Spleen (tissue), 11 donors: ENCODE measurements at regions not wholly inside any gene's neighbourhood (a gene's known extent, or its start where the extent isn't known, plus 50 kb on each side); places are given as distances from the start of the nearest gene placed in this dataset.

Experiments
- DNase-seq: peaks from one replicate; pipeline ENCODE4 v3.0.0-alpha.2; 2020
- H3K27ac ChIP-seq, 8 donors: fragments of 200-600 bp; sonication (generic) in 7 of 8; 1 replicate in 4 of 8; 2 replicates in 4 of 8; pipeline versions ENCODE4 v1.5.0 to v1.8.0; 2016 to 2021; ENCODE audit warnings: inconsistent platforms in 4 of 8, mild to moderate bottlenecking in 4 of 8, moderate library complexity in 1 of 8
- H3K27me3 ChIP-seq, 7 donors: fragments of 200-600 bp; sonication (generic) in 6 of 7; replicated peaks in 1 of 7; 1 replicate in 4 of 7; 2 replicates in 3 of 7; pipeline versions ENCODE4 v1.5.0 to v1.8.0; 2016 to 2021; ENCODE audit warnings: inconsistent platforms in 3 of 7, mild to moderate bottlenecking in 1 of 7
- H3K36me3 ChIP-seq, 6 donors: fragments of 200-600 bp; sonication (generic) in 5 of 6; 1 replicate in 4 of 6; 2 replicates in 2 of 6; pipeline versions ENCODE4 v1.5.0 to v1.8.0; 2016 to 2021; ENCODE audit warnings: inconsistent platforms in 2 of 6
- H3K4me1 ChIP-seq, 6 donors: fragments of 200-600 bp; sonication (generic) in 5 of 6; 1 replicate in 3 of 6; 2 replicates in 3 of 6; pipeline versions ENCODE4 v1.5.0 to v1.8.0; 2016 to 2021; ENCODE audit warnings: inconsistent platforms in 3 of 6
- H3K4me3 ChIP-seq, 8 donors: fragments of 200-600 bp; sonication (generic) in 7 of 8; 1 replicate in 4 of 8; 2 replicates in 4 of 8; pipeline versions ENCODE4 v1.5.0 to v1.8.0; 2016 to 2021; ENCODE audit warnings: inconsistent platforms in 4 of 8, mild to moderate bottlenecking in 4 of 8, moderate library complexity in 2 of 8
- H3K9me3 ChIP-seq, 8 donors: fragments of 200-600 bp; sonication (generic) in 7 of 8; 1 replicate in 4 of 8; 2 replicates in 4 of 8; pipeline versions ENCODE4 v1.5.0 to v1.8.0; 2016 to 2021; ENCODE audit warnings: inconsistent platforms in 4 of 8
- CTCF ChIP-seq, 11 experiments: fragments of 200-600 bp in 7 of 11; fragments of 450-650 bp in 4 of 11; sonication (generic) in 4 of 11; IDR thresholded peaks in 8 of 11; conservative IDR thresholded peaks in 3 of 11; 1 replicate in 7 of 11; 2 replicates in 4 of 11; pipeline versions ENCODE4 v1.4.0 to v1.8.0; 2016 to 2021; ENCODE audit warnings: antibody characterized with exemption in 11 of 11, inconsistent platforms in 4 of 11, mild to moderate bottlenecking in 1 of 11
- POLR2A ChIP-seq, 3 donors: fragments of 450-650 bp; IDR thresholded peaks; one replicate each; pipeline ENCODE4 v1.5.1; 2017; ENCODE audit warnings: antibody characterized with exemption in 3 of 3, mild to moderate bottlenecking in 1 of 3
- POLR2AphosphoS5 ChIP-seq, 3 donors: sonication (generic); formaldehyde crosslinking; IDR thresholded peaks; one replicate each; pipeline ENCODE4 v1.5.1; 2017; ENCODE audit warnings: antibody characterized with exemption in 3 of 3
- WGBS, 5 donors: extraction: QIAGEN DNeasy Blood & Tissue Kit in 3 of 5; methylation state at CpG; one replicate each; pipeline versions ENCODE4 v1.1.5 to v1.1.7; 2013 to 2018; 5-methylcytosine and 5-hydroxymethylcytosine counted together
- intact Hi-C: fragments of 100-400 bp; cut with DNase I; formaldehyde crosslinking; loops from one replicate; pipeline ENCODE4 v1.15.0; 2023; ENCODE audit warnings: low total_unique reads
- donor health status: healthy with polysubstance abuse.
- donor health status: DM: no; HTN: no; CAD: no; lungs with moderate emphysema.
- donor health status: DM: no; HTN: no; CAD: no.
- donor health status: Bipolar disorder and iron deficiency.
- donor health status: healthy.
- donor health status: DM: no; HTN: no; CAD: no.
- donor health status: DM: yes; HTN: yes; CAD: no.

GRCh38 chr3:80998022-80998421 is 763.4 kb downstream of the GBE1 start:
- no peak overlapping the region for H3K27ac ChIP-seq
- no peak overlapping the region for H3K4me3 ChIP-seq
- no peaks in the 10 kb centered on the region for H3K4me1 ChIP-seq
- no peak for TF ChIP-seq POLR2AphosphoS5 (IDR thresholded peaks at IDR 0.05)
- TF ChIP-seq CTCF (IDR thresholded peaks at IDR 0.05 in 8 of 11, conservative IDR thresholded peaks at IDR 0.05 in 3 of 11): no peak
- no peak for TF ChIP-seq POLR2A (IDR thresholded peaks at IDR 0.05)
- no peaks in the 10 kb centered on the region for H3K36me3 ChIP-seq
- peaks cover 0 to 28% (median 0%) of the 10 kb centered on the region in 8 donors for H3K9me3 ChIP-seq
- WGBS, 5 donors: 91 to 99% (median 95%) methylated on average over 2 of the region's 2 CpGs
- no peaks in the 10 kb centered on the region for H3K27me3 ChIP-seq
- no peak for DNase-seq
- intact Hi-C loops: no loop called here

GRCh38 chr3:80997622-80998021 is 763.8 kb downstream of the GBE1 start:
- TF ChIP-seq POLR2A (IDR thresholded peaks at IDR 0.05): no peak
- no peak for TF ChIP-seq CTCF (IDR thresholded peaks at IDR 0.05 in 8 of 11, conservative IDR thresholded peaks at IDR 0.05 in 3 of 11)
- TF ChIP-seq POLR2AphosphoS5 (IDR thresholded peaks at IDR 0.05): no peak
- H3K9me3 ChIP-seq: peaks cover 0 to 31% (median 0%) of the 10 kb centered on the region in 8 donors
- no peaks in the 10 kb centered on the region for H3K36me3 ChIP-seq
- no peaks in the 10 kb centered on the region for H3K27me3 ChIP-seq
- no peak overlapping the region for H3K27ac ChIP-seq
- intact Hi-C loops: no loop called here
- H3K4me3 ChIP-seq: no peak overlapping the region
- no peaks in the 10 kb centered on the region for H3K4me1 ChIP-seq
- DNase-seq: no peak
- WGBS, 5 donors: 66 to 80% (median 75%) methylated on average over 3 of the region's 3 CpGs

GRCh38 chr3:80994767-80995166 is 766.7 kb downstream of the GBE1 start:
- no peak for DNase-seq
- no peak for TF ChIP-seq POLR2A (IDR thresholded peaks at IDR 0.05)
- TF ChIP-seq CTCF (IDR thresholded peaks at IDR 0.05 in 8 of 11, conservative IDR thresholded peaks at IDR 0.05 in 3 of 11): no peak
- TF ChIP-seq POLR2AphosphoS5 (IDR thresholded peaks at IDR 0.05): no peak

GRCh38 chr3:80994085-80994665 is 767.3 kb downstream of the GBE1 start:
- TF ChIP-seq POLR2AphosphoS5 (IDR thresholded peaks at IDR 0.05) (no peak), CTCF (IDR thresholded peaks at IDR 0.05 in 8 of 11, conservative IDR thresholded peaks at IDR 0.05 in 3 of 11) (no peak)
- intact Hi-C loops: no loop called here
- H3K4me3 ChIP-seq: no peak overlapping the region
- no peak for DNase-seq
- H3K4me1 ChIP-seq: no peaks in the 10 kb centered on the region
- no peak overlapping the region for H3K27ac ChIP-seq
- no peaks in the 10 kb centered on the region for H3K27me3 ChIP-seq
- 79 to 91% (median 86%) methylated on average over 3 of the region's 3 CpGs for WGBS, 5 donors
- peaks cover 0 to 35% (median 12%) of the 10 kb centered on the region in 8 donors for H3K9me3 ChIP-seq
- no peaks in the 10 kb centered on the region for H3K36me3 ChIP-seq

More at GRCh38 chr3:80994767-80995166, 766.7 kb downstream of the GBE1 start:
- Histone ChIP-seq H3K4me1 (no peaks in the 10 kb centered on the region), H3K36me3 (no peaks in the 10 kb centered on the region), H3K27ac (no peak overlapping the region), H3K9me3 (peaks cover 0 to 35% (median 12%) of the 10 kb centered on the region in 8 donors), H3K27me3 (no peaks in the 10 kb centered on the region), H3K4me3 (no peak overlapping the region)
- WGBS, 5 donors: 78 to 88% (median 81%) methylated on average over 2 of the region's 2 CpGs
- intact Hi-C loops: no loop called here
